ENCODE measurements at regions not wholly inside any gene's neighbourhood (a gene's known extent, or its start where the extent isn't known, plus 50 kb on each side); places are given as distances from the start of the nearest gene placed in this dataset.
"Not testable (repeated sequence)": the region's sequence is repeated elsewhere in the genome, so short reads cannot be mapped to it uniquely, and the experiment has no call there.

GRCh38 chr14:62505045-62505444 lies 540.2 kb downstream of the KCNH5 start:
- no peak for DNase-seq

- DNase-seq = not testable (repeated sequence)
Observed at GRCh38 chr14:62521309-62521708, 523.9 kb downstream of the KCNH5 start.

GRCh38 chr14:62528296-62528695 lies 517.0 kb downstream of the KCNH5 start:
- DNase-seq = no peak

- DNase-seq = no peak
Observed at GRCh38 chr14:62532181-62532580, 513.1 kb downstream of the KCNH5 start.

GRCh38 chr14:62546862-62547474 lies 498.3 kb downstream of the KCNH5 start:
- no peak for DNase-seq

- no peak for DNase-seq
Observed at GRCh38 chr14:62557416-62557815, 487.8 kb downstream of the KCNH5 start.

- DNase-seq = peak in 1 of 3 donors; percentile 16
Observed at GRCh38 chr14:62558451-62558850, 486.8 kb downstream of the KCNH5 start.

GRCh38 chr14:62585247-62585646 lies 460.0 kb downstream of the KCNH5 start:
- no peak for DNase-seq

- DNase-seq = no peak
Observed at GRCh38 chr14:62592877-62593276, 452.4 kb downstream of the KCNH5 start.

GRCh38 chr14:62597143-62597542 lies 448.1 kb downstream of the KCNH5 start:
- no peak for DNase-seq

GRCh38 chr14:62599616-62600385 lies 445.5 kb downstream of the KCNH5 start:
- no peak for DNase-seq

- no peak for DNase-seq
Observed at GRCh38 chr14:62602712-62603111, 442.5 kb downstream of the KCNH5 start.

GRCh38 chr14:62604524-62604923 lies 440.7 kb downstream of the KCNH5 start:
- DNase-seq = no peak

- no peak for DNase-seq
Observed at GRCh38 chr14:62614122-62614521, 431.1 kb downstream of the KCNH5 start.

GRCh38 chr14:62616668-62617067 lies 428.6 kb downstream of the KCNH5 start:
- DNase-seq = no peak

- no peak for DNase-seq
Observed at GRCh38 chr14:62626416-62626815, 418.8 kb downstream of the KCNH5 start.

- DNase-seq = no peak
Observed at GRCh38 chr14:62629176-62629725, 416.0 kb downstream of the KCNH5 start.

- no peak for DNase-seq
Observed at GRCh38 chr14:62631176-62631575, 414.1 kb downstream of the KCNH5 start.

- DNase-seq = no peak
Observed at GRCh38 chr14:62632771-62633170, 412.5 kb downstream of the KCNH5 start.

GRCh38 chr14:62645649-62646048 lies 399.6 kb downstream of the KCNH5 start:
- DNase-seq = no peak

Data from muscle of back (tissue), 3 donors.